Activated T-cell treated with anti-CD3 and anti-CD28 coated beads, Interleukin-2, amount 50 U/mL, for 24 hours (primary cell): ENCODE measurements at regions not wholly inside any gene's neighbourhood (a gene's known extent, or its start where the extent isn't known, plus 50 kb on each side); places are given as distances from the start of the nearest gene placed in this dataset.

Experiments used
- DNase-seq: peaks from one replicate; pipeline ENCODE4 v3.0.0-alpha.2; 2020
- H3K27ac Mint-ChIP-seq: 2 replicates; pipeline ENCODE4 v1.8.0; 2020; ENCODE audit warnings: mild to moderate bottlenecking, mixed read lengths
- H3K27me3 Mint-ChIP-seq: 2 replicates; pipeline ENCODE4 v1.8.0; 2020; ENCODE audit warnings: mixed read lengths
- H3K36me3 Mint-ChIP-seq: 2 replicates; pipeline ENCODE4 v1.8.0; 2020; ENCODE audit warnings: low read depth, mixed read lengths
- H3K4me1 Mint-ChIP-seq: 2 replicates; pipeline ENCODE4 v1.8.0; 2020; ENCODE audit warnings: low read depth, mixed read lengths
- H3K4me3 Mint-ChIP-seq: 2 replicates; pipeline ENCODE4 v1.8.0; 2020; ENCODE audit warnings: mild to moderate bottlenecking, moderate library complexity, mixed read lengths
- H3K9me3 Mint-ChIP-seq: 2 replicates; pipeline ENCODE4 v1.8.0; 2020; ENCODE audit warnings: mixed read lengths

DNA sequence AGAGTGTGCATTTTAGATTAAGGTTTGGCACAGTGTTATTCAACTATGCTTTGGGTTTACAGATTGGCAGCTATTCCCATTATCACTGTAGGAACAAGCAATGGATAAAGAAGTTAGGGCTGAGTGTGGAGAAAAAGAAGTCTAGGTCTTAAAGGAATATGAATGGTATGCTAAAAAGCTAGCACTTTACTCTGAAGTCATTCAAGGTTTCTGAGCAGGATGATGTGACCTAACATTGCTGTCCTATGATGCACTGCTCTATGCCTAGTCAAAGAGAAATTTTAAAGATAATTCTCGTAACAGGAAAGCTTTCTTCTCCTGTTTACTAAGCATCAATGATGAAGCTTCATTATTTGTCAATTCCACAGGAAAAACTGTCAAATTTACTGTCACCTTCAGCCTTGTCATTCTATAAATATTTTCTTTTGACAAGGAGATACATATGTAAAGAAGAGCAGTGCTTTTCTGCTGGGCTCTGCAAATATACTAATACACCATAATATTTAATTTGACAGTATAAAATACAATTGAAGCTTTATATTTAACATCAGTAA, 476.1 kb upstream of the PTPRD start:
- Mint-ChIP-seq H3K9me3 (peaks cover 18% of the 10 kb centered on the region), H3K27ac (no peak overlapping the region), H3K27me3 (no peaks in the 10 kb centered on the region), H3K4me3 (no peak overlapping the region), H3K4me1 (no peaks in the 10 kb centered on the region), H3K36me3 (no peaks in the 10 kb centered on the region)
- no peak for DNase-seq

DNA sequence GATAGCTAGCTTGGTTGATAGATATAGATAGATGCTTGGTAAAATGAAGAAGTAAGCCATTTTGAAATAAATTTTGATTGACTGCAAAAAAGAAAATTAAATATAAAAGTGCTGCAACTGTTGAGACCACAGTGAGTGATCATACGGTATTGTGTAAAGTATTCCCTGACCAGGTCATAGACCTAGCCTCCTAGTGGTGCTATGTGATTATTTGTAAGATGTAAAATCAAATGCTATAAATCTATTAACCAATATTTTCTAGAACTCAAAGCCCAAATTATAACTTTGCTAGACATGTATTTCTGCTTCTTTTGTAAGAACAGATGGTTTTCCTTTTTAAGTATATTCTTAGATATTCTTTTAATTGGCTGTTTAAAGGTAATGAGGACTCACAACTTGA, 480.2 kb upstream of the PTPRD start:
- DNase-seq = no peak
- H3K9me3 Mint-ChIP-seq = peaks cover 23% of the 10 kb centered on the region
- no peaks in the 10 kb centered on the region for H3K27me3 Mint-ChIP-seq
- no peak overlapping the region for H3K4me3 Mint-ChIP-seq
- no peaks in the 10 kb centered on the region for H3K4me1 Mint-ChIP-seq
- no peak overlapping the region for H3K27ac Mint-ChIP-seq
- H3K36me3 Mint-ChIP-seq = no peaks in the 10 kb centered on the region

DNA sequence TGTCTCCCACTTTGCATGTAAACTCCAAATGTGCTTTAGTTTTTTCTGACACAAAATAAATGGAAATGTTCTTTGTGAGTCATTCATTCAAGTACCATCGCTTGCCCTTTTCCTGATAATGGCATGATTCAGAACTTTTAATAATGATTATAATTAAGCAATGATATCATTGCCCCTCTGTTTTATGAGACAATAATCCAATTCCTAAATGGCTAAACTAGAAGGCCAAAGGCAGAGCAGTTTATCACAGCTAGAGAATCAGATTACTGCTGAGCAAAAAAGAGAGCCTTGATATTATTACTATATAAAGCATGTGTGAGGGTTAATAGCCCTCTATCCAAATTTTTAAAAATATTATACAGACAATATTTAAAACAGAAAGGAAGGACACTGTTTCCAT, 484.2 kb upstream of the PTPRD start:
- Mint-ChIP-seq H3K4me3 (no peak overlapping the region), H3K36me3 (no peaks in the 10 kb centered on the region), H3K27me3 (no peaks in the 10 kb centered on the region), H3K9me3 (peaks cover 37% of the 10 kb centered on the region), H3K27ac (no peak overlapping the region), H3K4me1 (no peaks in the 10 kb centered on the region)
- DNase-seq = no peak

DNA sequence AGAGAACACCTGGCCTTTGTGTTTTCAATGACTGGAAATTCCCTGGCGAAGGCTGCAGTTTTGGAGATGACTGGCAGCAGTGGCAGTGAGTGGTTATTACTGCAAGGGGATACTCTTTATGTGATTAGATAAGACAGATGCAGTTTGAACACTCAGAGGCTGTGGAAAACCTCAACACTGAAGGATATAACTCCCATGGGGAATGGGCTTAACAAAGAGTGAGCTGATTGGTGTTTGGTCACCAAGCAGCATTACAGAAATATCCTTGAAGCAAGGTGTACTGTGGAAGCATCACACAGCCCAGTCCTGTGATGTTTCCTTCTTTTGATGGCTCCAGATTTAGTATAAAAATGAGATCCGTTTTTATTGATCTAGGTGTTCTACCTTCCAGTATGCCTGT, 490.7 kb upstream of the PTPRD start:
- Mint-ChIP-seq H3K4me1 (no peaks in the 10 kb centered on the region), H3K27ac (no peak overlapping the region), H3K4me3 (no peak overlapping the region), H3K9me3 (peaks cover 39% of the 10 kb centered on the region), H3K36me3 (no peaks in the 10 kb centered on the region), H3K27me3 (no peaks in the 10 kb centered on the region)
- DNase-seq = no peak

DNA sequence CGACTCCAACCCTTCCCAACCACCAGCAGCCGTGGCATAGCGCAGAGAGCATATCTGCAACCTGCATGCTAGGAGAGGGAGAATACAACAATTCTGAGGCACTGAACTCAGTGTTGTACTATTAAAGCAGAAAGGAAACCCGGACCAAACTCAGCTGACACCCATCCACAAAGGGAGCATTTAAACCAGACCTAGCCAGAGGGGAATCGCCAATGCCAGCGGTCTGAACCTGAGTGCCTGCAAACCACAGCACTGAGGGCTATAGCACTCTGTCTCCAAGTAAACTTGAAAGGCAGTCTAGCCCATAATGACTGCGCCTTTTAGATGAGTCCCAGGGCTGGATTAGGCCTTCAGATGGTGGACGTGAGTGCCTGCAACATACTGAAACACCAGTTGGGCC, 494.4 kb upstream of the PTPRD start:
- DNase-seq = no peak
- H3K9me3 Mint-ChIP-seq = peaks cover 28% of the 10 kb centered on the region
- H3K4me3 Mint-ChIP-seq = no peak overlapping the region
- H3K27ac Mint-ChIP-seq = no peak overlapping the region
- no peaks in the 10 kb centered on the region for H3K27me3 Mint-ChIP-seq
- no peaks in the 10 kb centered on the region for H3K36me3 Mint-ChIP-seq
- no peaks in the 10 kb centered on the region for H3K4me1 Mint-ChIP-seq

DNA sequence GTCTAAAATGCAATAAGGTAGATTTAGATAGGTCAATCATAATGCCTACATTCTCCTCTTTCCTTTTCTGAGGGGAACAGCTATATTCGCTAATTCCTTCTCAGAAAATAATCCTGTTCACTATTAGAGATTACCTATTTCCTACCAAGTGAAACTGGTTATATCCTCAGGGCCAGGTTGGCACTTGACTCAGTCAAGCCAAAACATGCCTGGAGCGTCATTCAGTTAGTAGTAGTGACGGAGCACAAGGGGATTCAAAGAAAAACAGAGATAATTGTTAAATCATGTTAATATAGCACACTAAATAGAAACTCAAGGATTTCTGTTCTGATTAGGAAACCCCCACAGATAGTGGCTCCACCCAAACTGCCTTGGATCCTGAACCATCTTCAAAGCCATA, 515.4 kb upstream of the PTPRD start:
- DNase-seq = no peak
- peaks cover 35% of the 10 kb centered on the region for H3K9me3 Mint-ChIP-seq
- H3K27me3 Mint-ChIP-seq = no peaks in the 10 kb centered on the region
- no peak overlapping the region for H3K4me3 Mint-ChIP-seq
- no peaks in the 10 kb centered on the region for H3K4me1 Mint-ChIP-seq
- H3K36me3 Mint-ChIP-seq = no peaks in the 10 kb centered on the region
- H3K27ac Mint-ChIP-seq = no peak overlapping the region

DNA sequence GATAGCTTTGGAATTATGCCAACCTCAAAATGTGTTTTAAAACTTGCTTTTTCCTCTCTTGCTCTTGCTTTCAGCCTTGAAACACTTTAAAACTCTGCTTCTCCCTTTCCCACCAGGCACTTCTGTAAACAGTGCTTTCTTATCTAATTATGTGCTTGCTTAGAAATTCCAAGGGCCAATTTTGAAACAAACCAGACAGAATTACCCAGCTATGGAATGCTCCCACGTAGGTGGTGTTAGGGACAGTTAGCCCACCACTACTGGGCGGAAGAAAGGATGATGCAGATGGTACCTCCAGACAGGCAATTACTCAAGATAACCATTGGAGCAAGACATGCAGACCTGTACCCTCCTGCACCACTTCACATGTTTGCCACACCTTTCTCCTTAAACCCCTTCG, 523.0 kb upstream of the PTPRD start:
- peaks cover 18% of the 10 kb centered on the region for H3K9me3 Mint-ChIP-seq
- no peak for DNase-seq
- no peak overlapping the region for H3K27ac Mint-ChIP-seq
- no peaks in the 10 kb centered on the region for H3K4me1 Mint-ChIP-seq
- no peak overlapping the region for H3K4me3 Mint-ChIP-seq
- no peaks in the 10 kb centered on the region for H3K27me3 Mint-ChIP-seq
- H3K36me3 Mint-ChIP-seq = no peaks in the 10 kb centered on the region

DNA sequence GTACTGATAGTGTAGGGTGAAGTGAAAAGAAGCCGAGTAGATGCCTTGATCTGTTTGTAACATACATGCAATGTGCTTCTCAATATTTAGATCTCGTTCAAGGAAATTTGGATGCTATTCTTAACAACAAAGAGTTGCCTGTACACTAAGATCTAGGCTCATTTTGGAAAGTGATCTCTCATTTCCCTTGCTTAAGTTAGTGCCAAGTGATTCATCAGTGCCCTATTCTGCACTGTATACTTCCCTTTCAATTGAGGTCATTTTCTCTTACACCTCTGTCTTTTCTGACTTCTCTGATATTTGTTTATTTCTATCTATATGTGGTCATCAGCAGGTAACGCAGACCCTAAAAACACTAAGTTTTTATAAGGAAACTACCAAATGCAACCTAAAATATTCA, 528.6 kb upstream of the PTPRD start:
- Mint-ChIP-seq H3K4me3 (no peak overlapping the region), H3K36me3 (no peaks in the 10 kb centered on the region), H3K27ac (no peak overlapping the region), H3K4me1 (no peaks in the 10 kb centered on the region), H3K9me3 (peaks cover 23% of the 10 kb centered on the region), H3K27me3 (no peaks in the 10 kb centered on the region)
- DNase-seq = no peak

DNA sequence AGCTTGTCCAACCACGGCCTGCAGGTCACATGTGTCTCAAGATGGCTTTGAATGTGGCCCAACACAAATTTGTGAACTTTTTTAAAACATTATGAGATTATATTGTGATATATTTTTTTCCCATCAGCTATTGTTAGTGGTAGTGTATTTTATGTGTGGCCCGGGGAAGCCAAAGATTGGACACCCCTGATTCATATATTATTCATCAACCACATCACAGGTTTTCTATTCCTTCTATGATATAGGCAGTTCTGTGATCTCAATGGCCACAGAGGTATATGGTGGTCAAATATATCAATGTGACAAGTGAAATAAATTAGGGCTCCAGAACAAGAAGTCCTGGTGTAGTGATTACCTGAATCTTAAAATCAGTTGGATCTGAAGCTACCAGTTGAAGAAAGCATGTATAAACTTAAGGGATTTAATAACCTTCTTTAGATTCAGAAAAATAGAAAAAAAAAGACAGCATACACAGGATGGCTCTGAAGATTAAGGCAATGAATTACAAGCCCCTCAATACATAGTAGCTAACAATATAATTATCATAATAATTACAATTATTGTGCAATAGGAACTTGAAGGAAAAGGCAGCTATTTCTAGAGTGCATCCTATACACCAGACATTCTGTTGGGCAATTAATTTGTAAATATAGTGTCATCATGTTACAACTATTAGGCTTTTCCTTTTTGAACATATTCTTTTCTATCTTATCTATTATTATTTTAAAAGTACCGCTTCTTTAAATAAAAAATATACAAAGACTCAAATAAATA, 530.4 kb upstream of the PTPRD start:
- Mint-ChIP-seq H3K4me3 (no peak overlapping the region), H3K9me3 (peaks cover 26% of the 10 kb centered on the region), H3K36me3 (no peaks in the 10 kb centered on the region), H3K4me1 (no peaks in the 10 kb centered on the region), H3K27ac (no peak overlapping the region), H3K27me3 (no peaks in the 10 kb centered on the region)
- DNase-seq = no peak

DNA sequence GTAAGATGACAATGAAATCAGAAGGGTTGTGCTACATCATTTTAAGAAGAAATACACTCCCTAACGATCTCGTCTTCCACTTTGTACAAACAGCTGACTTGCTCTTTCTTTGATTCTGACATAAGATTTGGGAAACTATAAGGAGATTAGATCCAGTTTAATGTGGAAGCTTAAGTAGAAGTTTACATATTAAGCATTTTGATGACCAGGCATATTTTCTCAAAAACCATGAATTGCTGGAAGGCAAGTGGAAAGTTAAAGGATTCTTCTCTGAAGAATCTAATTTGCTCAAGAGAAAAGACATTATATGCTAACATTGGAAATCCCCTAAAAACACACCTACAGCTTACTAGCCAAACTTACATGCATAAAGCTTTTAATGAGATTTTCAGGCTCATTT, 531.9 kb upstream of the PTPRD start:
- Mint-ChIP-seq H3K27ac (no peak overlapping the region), H3K4me1 (no peaks in the 10 kb centered on the region), H3K27me3 (no peaks in the 10 kb centered on the region), H3K4me3 (no peak overlapping the region), H3K9me3 (peaks cover 28% of the 10 kb centered on the region), H3K36me3 (no peaks in the 10 kb centered on the region)
- DNase-seq = no peak

DNA sequence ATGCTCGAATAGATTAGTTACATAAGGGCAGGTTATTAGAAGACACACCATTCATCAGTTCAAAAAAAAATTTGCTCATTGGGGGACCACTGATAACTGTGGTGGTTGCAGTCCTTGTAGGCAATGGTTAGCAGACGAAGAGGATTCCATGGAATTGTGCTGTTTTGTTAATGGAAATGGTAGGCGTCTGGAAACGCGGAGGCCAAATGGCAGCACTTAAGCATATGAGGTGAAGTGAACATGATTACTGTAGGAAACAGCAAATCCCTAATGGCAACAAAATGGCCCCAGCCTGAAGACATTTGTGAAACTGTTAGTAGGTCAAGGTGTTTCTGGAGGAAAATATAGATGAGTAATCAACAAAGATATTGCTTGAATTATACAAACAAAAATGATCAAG, 535.4 kb upstream of the PTPRD start:
- no peak overlapping the region for H3K27ac Mint-ChIP-seq

DNA sequence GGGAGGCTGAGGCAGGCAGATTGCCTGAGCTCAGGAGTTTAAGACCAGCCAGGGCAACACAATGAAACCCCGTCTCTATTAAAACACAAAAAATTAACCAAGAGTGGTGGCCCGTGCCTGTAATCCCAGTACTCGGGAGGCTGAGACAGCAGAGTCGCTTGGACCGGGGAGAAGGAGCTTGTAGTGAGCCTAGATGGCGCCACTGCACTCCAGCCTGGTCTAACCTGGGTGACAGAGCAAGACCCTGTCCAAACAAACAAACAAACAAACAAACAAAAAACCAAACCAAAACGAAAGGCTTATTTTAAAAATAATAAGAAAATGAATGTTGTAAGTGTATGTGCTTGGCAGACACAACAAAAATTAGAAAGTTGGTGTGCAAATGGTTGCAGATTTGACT, 536.3 kb upstream of the PTPRD start:
- peaks cover 33% of the 10 kb centered on the region for H3K9me3 Mint-ChIP-seq
- H3K4me1 Mint-ChIP-seq = no peaks in the 10 kb centered on the region
- no peak for DNase-seq
- no peaks in the 10 kb centered on the region for H3K36me3 Mint-ChIP-seq
- no peak overlapping the region for H3K4me3 Mint-ChIP-seq
- no peaks in the 10 kb centered on the region for H3K27me3 Mint-ChIP-seq
- H3K27ac Mint-ChIP-seq = no peak overlapping the region

More for the DNA sequence above, 535.4 kb upstream of the PTPRD start:
- Mint-ChIP-seq H3K9me3 (peaks cover 32% of the 10 kb centered on the region), H3K36me3 (no peaks in the 10 kb centered on the region), H3K4me3 (no peak overlapping the region), H3K4me1 (no peaks in the 10 kb centered on the region), H3K27me3 (no peaks in the 10 kb centered on the region)
- DNase-seq = no peak

DNA sequence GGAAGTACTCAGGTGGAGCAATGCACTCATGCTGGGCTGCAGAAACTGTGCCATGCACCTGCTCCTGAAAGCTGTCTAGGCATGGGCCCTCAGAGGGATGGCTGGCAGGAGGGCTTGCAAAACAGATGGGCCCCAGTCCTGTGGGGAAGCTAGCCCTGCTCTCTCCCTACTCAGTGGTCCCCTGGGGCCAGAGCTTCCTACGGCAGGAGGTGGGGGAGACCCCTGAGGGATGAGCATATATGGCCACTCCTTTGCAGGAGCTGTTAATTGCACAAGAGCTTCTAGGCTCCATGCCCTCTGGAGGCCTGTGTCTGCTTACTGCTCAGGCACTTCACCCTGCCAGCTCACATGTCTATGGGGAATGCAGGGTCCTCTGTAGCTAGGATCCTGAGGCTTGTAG, 545.3 kb upstream of the PTPRD start:
- Mint-ChIP-seq H3K9me3 (peaks cover 26% of the 10 kb centered on the region), H3K4me1 (no peaks in the 10 kb centered on the region), H3K4me3 (no peak overlapping the region), H3K27me3 (no peaks in the 10 kb centered on the region), H3K27ac (no peak overlapping the region), H3K36me3 (no peaks in the 10 kb centered on the region)
- no peak for DNase-seq

DNA sequence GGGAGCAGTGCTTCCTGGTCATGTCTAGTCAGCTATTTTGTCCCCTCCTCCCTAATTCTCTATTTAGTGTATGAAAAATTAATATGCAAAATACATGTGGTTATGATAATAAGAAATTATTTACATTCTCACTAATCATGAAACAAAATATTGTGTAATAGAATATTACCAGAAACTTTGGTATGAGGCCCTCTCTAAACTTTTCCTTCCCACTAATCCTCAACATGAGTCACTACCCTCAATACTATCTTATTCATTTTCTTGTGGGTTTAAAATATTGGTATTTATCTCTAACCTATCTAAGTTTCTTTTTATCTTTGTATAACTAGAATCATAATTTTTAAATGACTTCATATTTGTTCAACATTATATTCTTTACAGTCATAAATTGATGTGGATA, 545.9 kb upstream of the PTPRD start:
- H3K27ac Mint-ChIP-seq = no peak overlapping the region
- H3K36me3 Mint-ChIP-seq = no peaks in the 10 kb centered on the region
- peaks cover 25% of the 10 kb centered on the region for H3K9me3 Mint-ChIP-seq
- no peaks in the 10 kb centered on the region for H3K4me1 Mint-ChIP-seq
- DNase-seq = no peak
- no peak overlapping the region for H3K4me3 Mint-ChIP-seq
- H3K27me3 Mint-ChIP-seq = no peaks in the 10 kb centered on the region

DNA sequence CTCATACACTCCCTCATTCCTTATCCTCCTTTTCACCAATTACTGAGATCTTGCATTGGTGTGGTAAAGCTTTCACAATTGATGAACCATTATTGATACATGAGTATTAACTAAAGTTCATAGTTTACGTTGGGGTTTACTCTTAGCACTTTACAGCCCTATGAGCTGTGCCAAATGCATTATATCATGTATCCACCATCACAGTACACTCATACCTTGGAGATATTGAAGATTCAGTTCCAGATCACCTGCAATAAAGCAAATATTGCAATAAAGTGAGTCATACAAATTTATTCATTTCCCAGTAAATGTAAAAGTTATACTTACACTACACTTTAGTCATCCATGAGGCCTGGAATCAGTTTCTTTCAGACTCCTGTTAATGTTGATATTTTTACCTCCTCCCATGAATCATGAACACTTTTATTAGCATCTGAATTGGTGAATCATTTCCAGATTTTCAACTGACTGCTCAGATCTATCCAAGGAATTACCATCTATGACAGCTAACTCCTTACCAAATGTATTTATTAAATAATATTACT, 546.6 kb upstream of the PTPRD start:
- Mint-ChIP-seq H3K36me3 (no peaks in the 10 kb centered on the region), H3K4me1 (no peaks in the 10 kb centered on the region), H3K9me3 (peaks cover 30% of the 10 kb centered on the region), H3K27ac (no peak overlapping the region), H3K4me3 (no peak overlapping the region), H3K27me3 (no peaks in the 10 kb centered on the region)
- DNase-seq = no peak
